Immature natural killer cell (primary cell): ENCODE measurements at regions not wholly inside any gene's neighbourhood (a gene's known extent, or its start where the extent isn't known, plus 50 kb on each side); places are given as distances from the start of the nearest gene placed in this dataset.
"Not testable (repeated sequence)": the region's sequence is repeated elsewhere in the genome, so short reads cannot be mapped to it uniquely, and the experiment has no call there.

Experiments used
- DNase-seq, 3 donors: peaks; one replicate each; pipeline ENCODE4 v3.0.0; 2022; ENCODE audit warnings: mixed read lengths in 1 of 3
- H3K27ac Mint-ChIP-seq, 6 donors: one replicate each; pipeline ENCODE4 v1.8.0; 2020; ENCODE audit warnings: mixed read lengths in 6 of 6, mild to moderate bottlenecking in 5 of 6, inconsistent platforms in 4 of 6, moderate library complexity in 3 of 6
- H3K27me3 Mint-ChIP-seq, 3 donors: one replicate each; pipeline ENCODE4 v1.8.0; 2020 to 2021; ENCODE audit warnings: low read depth in 3 of 3, mild to moderate bottlenecking in 3 of 3, mixed read lengths in 3 of 3, moderate library complexity in 3 of 3, inconsistent platforms in 1 of 3
- H3K36me3 Mint-ChIP-seq, 3 donors: one replicate each; pipeline ENCODE4 v1.8.0; 2020; ENCODE audit warnings: mixed read lengths in 3 of 3, inconsistent platforms in 2 of 3, mild to moderate bottlenecking in 2 of 3
- H3K4me1 Mint-ChIP-seq, 2 donors: one replicate each; pipeline ENCODE4 v1.8.0; 2020; ENCODE audit warnings: inconsistent platforms in 2 of 2, mild to moderate bottlenecking in 2 of 2, mixed read lengths in 2 of 2, moderate library complexity in 1 of 2
- H3K4me3 Mint-ChIP-seq, 5 donors: one replicate each; pipeline ENCODE4 v1.8.0; 2020; ENCODE audit warnings: mild to moderate bottlenecking in 5 of 5, mixed read lengths in 5 of 5, inconsistent platforms in 3 of 5, moderate library complexity in 3 of 5
- H3K9me3 Mint-ChIP-seq, 6 donors: one replicate each; pipeline ENCODE4 v1.8.0; 2020; ENCODE audit warnings: mild to moderate bottlenecking in 6 of 6, mixed read lengths in 6 of 6, inconsistent platforms in 4 of 6, moderate library complexity in 3 of 6

DNA sequence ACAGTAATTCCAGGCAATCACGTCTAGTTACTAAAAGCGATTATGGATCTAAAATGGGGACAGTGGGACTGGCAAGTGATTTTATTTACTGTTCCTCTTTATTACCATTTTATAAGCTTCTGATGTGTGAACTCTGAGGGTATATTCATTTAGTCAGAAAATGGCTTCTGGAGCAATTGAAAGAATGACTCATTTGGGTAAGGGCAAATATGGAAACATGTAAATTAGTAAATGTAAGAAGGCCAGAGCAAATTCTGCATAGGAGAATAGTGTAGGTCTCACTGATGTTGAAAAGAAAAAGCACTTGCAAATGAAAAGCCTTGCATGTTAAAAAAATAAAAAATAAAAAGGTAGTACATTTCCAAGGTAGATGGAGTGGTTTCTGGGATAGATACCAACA is 262.2 kb downstream of the KLF5 start:
- peaks cover 0 to 2% (median 2%) of the 10 kb centered on the region in 3 donors for H3K27me3 Mint-ChIP-seq
- no peak for DNase-seq
- H3K27ac Mint-ChIP-seq = no peak overlapping the region
- H3K4me1 Mint-ChIP-seq = no peaks in the 10 kb centered on the region
- H3K36me3 Mint-ChIP-seq = no peaks in the 10 kb centered on the region
- no peak overlapping the region for H3K4me3 Mint-ChIP-seq
- H3K9me3 Mint-ChIP-seq = peaks cover 0 to 3% (median 0%) of the 10 kb centered on the region in 6 donors

DNA sequence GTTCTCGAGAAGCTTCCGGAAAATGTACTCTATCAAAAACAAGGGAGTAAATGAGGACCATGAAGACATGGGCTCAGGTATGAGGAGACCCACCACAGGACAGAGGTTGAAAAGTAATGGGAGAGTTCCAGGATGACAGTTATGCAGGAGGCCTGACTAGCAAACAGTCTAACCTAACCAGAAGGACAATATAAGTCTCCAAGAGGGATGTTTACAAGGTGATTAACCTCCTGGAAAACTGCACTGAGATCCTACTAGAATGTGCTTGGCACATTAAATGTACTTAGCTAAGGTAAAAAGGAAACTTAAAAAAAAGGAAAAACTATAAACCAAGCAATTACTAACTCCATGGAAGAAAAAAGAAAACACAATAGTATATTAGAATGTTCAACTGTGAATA is 258.3 kb downstream of the KLF5 start:
- H3K36me3 Mint-ChIP-seq = peaks cover 0 to 4% (median 0%) of the 10 kb centered on the region in 3 donors
- H3K9me3 Mint-ChIP-seq = peaks cover 3 to 14% (median 11%) of the 10 kb centered on the region in 6 donors
- H3K27ac Mint-ChIP-seq = no peak overlapping the region
- H3K4me3 Mint-ChIP-seq = no peak overlapping the region
- no peak for DNase-seq
- H3K4me1 Mint-ChIP-seq = no peaks in the 10 kb centered on the region
- peaks cover 0 to 2% (median 1%) of the 10 kb centered on the region in 3 donors for H3K27me3 Mint-ChIP-seq

DNA sequence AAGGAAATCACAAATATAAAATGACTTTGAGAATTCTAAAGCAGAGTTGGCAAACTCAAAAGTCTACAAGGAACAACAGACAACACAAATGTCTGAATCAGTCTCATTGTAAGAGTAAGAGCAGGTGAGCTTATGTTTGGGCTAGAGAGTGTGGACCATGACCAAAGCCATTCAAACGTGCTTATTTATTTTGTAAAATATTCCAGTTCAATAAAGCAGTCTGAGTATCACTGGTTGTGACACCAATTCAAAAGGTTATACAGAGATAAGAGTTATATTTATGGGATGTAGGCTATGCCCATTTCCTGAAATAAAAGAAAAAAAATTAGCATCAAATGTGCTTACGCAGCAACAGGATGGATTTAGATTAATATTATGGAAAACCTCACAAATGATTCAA is 251.6 kb downstream of the KLF5 start:
- Mint-ChIP-seq H3K27me3 (peaks cover 0 to 4% (median 2%) of the 10 kb centered on the region in 3 donors), H3K4me1 (no peaks in the 10 kb centered on the region), H3K4me3 (no peak overlapping the region), H3K27ac (no peak overlapping the region), H3K36me3 (peaks cover 0 to 4% (median 0%) of the 10 kb centered on the region in 3 donors), H3K9me3 (peaks cover 3 to 14% (median 11%) of the 10 kb centered on the region in 6 donors)
- DNase-seq = no peak

DNA sequence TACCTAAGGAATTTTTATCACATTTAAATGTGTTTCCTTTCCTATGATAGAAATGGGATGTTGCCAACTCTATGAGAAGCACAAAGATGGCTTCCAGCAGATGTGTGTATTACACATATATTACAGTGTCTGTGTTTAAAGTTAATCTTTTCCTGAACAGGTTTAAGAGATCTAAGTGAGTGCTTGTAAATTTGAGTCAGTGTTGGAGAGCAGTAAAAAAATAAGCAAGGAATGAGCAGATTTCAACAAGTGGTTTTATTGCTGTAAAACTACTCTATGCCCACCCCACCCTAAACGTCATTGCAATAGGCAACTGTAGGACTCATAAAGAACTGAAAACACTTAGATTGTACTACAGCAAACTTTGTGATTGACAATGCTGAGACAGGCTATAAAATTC is 248.7 kb downstream of the KLF5 start:
- Mint-ChIP-seq H3K27ac (no peak overlapping the region), H3K4me3 (no peak overlapping the region), H3K27me3 (peaks cover 0 to 4% (median 2%) of the 10 kb centered on the region in 3 donors), H3K9me3 (peaks cover 0 to 6% (median under 1%) of the 10 kb centered on the region in 6 donors), H3K36me3 (no peaks in the 10 kb centered on the region), H3K4me1 (no peaks in the 10 kb centered on the region)
- DNase-seq = no peak

DNA sequence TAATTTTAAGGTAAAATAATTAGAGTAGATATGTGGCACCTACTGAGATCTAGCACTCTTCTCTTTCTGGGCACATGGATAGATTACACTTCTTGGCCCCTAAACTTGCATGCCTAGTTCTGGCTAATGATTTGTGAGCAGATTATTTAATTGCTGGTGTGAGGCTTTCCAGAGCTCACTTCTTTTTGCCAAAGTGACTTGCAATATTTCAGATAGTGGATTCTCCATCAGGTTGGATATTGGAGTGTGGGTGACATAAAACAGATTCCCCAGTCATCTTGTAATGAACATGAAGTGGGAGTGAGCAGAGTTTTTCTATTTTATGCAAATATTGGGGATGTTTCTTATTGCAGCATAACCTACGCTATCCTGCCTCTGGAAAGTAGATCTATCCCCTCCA is 247.9 kb downstream of the KLF5 start:
- Mint-ChIP-seq H3K4me1 (no peaks in the 10 kb centered on the region), H3K36me3 (no peaks in the 10 kb centered on the region), H3K4me3 (no peak overlapping the region), H3K9me3 (peaks cover 0 to 6% (median 0%) of the 10 kb centered on the region in 6 donors), H3K27ac (no peak overlapping the region), H3K27me3 (peaks cover 0 to 4% (median 0%) of the 10 kb centered on the region in 3 donors)
- DNase-seq = no peak

DNA sequence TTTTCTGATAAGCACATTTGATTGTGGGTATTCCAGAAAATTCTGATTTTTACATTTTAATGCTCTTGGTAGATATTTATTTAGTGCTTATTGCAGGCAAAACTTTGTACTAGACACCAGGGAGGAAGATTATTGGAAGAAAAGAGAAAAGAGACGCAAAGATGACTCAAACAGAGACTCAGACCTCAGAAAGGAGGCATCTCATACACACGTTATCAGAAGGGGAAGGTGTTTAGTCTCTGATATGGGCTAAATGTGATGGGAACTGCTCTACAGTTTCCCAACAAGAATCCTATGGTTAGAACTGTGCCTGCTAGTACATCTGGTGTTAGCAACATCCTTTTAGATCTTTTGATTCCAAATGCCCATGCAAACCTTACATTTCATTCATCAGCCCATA is 245.6 kb downstream of the KLF5 start:
- Mint-ChIP-seq H3K4me3 (no peak overlapping the region), H3K27me3 (peaks cover 0 to 6% (median 0%) of the 10 kb centered on the region in 3 donors), H3K27ac (no peak overlapping the region), H3K9me3 (peaks cover 0 to 5% (median 0%) of the 10 kb centered on the region in 6 donors), H3K36me3 (no peaks in the 10 kb centered on the region), H3K4me1 (no peaks in the 10 kb centered on the region)
- DNase-seq = no peak

DNA sequence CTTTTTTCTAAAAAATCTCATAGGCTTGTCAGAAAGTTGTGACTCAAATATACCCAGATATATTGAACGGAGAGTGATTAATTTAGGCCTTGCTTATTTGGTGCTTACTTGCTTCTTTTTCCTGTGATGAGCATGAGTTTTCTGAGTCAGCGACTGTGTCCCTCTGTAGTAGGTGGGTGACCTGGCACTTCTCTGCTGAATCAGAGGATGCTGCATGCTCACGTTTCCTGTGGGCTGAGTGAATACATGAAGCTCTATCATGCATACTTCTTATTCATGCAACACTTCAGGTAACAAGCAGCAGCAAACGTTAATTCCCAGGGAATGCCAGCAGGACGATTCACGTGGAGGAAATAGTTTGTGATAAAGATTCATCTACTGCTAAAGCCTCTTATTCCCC is 245.0 kb downstream of the KLF5 start:
- H3K27me3 Mint-ChIP-seq = peaks cover 0 to 6% (median 0%) of the 10 kb centered on the region in 3 donors

DNA sequence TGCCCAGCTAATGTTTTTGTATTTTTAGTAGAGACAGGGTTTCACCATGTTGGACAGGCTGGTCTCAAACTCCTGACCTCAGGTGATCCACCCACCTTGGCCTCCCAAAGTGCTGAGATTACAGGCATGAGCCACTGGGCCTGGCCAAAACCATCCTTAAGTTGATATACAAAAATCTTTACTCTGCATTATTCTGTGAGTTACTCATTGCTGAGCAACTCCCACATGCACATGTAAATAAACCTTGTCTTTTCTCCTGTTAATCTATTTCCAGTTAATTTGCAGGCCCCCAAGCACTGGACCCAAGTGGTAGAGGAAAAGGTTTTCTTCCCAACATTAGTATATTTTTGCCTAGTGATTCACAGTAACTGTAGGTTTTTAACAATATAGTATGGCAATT is 242.8 kb downstream of the KLF5 start:
- H3K4me1 Mint-ChIP-seq, H3K36me3 Mint-ChIP-seq, H3K9me3 Mint-ChIP-seq, DNase-seq, H3K27ac Mint-ChIP-seq, H3K4me3 Mint-ChIP-seq, H3K27me3 Mint-ChIP-seq: not testable (repeated sequence)

More for the DNA sequence above, 245.0 kb downstream of the KLF5 start:
- Mint-ChIP-seq H3K27ac (no peak overlapping the region), H3K4me3 (no peak overlapping the region), H3K9me3 (peaks cover 0 to 3% (median 0%) of the 10 kb centered on the region in 6 donors), H3K36me3 (no peaks in the 10 kb centered on the region), H3K4me1 (no peaks in the 10 kb centered on the region)
- DNase-seq = no peak

DNA sequence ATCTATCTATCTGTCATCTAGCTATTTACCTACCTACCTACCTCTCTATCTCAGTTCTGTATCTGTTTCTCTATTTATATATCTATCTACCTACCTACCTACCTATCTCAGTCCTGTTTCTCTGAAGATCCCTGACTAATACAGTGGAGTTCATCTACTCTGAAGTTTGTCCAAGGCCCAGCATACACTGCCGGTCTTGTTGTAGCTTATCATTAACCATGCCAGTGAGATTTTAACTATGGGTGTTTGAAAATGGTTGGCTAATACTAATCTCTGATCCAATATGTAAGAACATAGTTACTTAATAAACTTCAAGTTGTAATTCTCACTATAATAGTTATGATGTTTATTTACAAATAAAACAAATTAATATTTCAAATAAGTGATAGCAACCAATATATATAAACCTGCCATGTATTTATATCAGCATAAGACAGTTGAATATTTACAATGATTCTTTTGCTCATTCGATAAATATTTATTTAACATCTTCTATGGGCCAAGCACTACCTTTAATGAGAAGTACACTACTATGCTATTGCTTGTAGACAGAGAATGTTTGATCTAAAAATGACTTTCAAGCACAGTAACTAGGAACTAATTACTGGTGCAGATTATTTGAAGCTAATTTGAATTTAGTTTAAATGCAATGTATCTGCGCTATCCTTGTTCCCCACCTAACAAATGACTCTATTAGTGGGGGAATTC is 242.1 kb downstream of the KLF5 start:
- DNase-seq = no peak
- H3K36me3 Mint-ChIP-seq = no peaks in the 10 kb centered on the region

DNA sequence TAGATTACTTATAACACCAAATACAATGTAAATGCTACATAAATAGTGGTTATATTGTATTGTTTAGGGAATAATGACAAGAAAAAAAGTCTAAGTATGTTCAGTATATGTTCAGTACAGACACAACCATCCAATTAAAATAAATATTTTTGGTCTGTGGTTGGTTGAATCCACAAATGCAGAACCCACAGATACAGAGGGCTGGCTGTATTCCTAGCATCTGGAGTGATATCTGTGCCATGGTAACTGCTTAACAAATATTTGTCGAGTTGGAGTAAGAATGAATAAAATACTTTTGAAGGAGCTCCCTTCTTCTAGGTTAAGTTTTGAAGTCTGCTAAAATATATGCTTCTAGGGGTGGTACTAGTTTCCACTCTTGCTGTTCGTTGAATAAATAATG is 241.0 kb downstream of the KLF5 start:
- H3K4me1 Mint-ChIP-seq = no peaks in the 10 kb centered on the region
- H3K27ac Mint-ChIP-seq = no peak overlapping the region
- H3K4me3 Mint-ChIP-seq = no peak overlapping the region
- no peaks in the 10 kb centered on the region for H3K36me3 Mint-ChIP-seq
- no peaks in the 10 kb centered on the region for H3K9me3 Mint-ChIP-seq
- no peak for DNase-seq
- H3K27me3 Mint-ChIP-seq = peaks cover 0 to 2% (median 0%) of the 10 kb centered on the region in 3 donors

More for the DNA sequence above, 242.1 kb downstream of the KLF5 start:
- H3K9me3 Mint-ChIP-seq = peaks cover 0 to 3% (median 0%) of the 10 kb centered on the region in 6 donors
- H3K4me3 Mint-ChIP-seq = no peak overlapping the region
- H3K27me3 Mint-ChIP-seq = peaks cover 0 to 4% (median 0%) of the 10 kb centered on the region in 3 donors
- no peak overlapping the region for H3K27ac Mint-ChIP-seq
- no peaks in the 10 kb centered on the region for H3K4me1 Mint-ChIP-seq

DNA sequence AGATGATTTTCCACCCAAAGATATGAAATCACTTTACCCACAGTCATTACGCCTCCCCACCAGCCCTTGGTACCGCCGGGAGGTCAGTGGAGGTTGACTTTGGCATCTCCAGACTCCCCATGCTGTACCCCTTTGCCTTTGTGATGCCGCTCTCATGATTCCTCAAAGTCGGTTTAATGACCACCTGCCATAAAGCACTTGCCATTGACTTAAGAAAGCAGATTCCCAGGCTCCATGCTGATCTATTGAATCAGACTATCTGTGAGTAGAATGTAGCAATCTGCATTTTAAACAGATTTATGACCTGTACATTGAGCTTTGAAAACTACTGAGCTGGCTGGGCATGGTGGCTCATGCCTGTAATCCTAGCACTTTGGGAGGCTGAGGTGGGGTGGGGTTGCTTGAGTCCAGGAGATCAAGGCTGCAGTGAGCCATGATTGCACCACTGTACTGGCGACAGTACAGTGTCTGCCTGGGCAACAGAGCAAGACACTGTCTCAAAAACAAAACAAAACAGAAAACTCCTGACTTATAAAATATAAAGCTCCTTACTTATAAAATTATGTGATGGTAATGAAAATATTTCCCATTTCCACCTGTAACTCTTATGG is 235.2 kb downstream of the KLF5 start:
- Mint-ChIP-seq H3K4me1 (no peaks in the 10 kb centered on the region), H3K27ac (no peak overlapping the region), H3K4me3 (no peak overlapping the region), H3K36me3 (no peaks in the 10 kb centered on the region), H3K9me3 (no peaks in the 10 kb centered on the region), H3K27me3 (peaks cover 2 to 3% (median 2%) of the 10 kb centered on the region in 3 donors)
- DNase-seq = no peak

DNA sequence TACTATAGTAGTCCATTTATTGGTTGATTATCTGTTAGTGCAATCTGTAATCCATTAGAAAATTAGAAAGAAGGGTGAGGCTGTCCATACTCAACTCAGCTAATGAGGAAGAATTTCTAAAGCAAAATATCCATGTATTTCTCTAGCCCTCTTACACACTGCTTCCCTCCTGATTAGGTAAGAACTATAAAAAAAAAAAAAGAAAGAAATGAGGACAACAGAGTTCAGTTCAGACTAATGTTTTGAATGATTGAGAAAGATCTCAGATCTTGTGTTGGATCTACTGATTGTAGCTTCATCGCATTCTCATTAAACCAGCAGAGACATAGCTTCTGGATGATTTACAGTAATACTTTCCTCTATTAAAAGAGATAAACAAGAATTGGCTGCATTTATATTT is 233.3 kb downstream of the KLF5 start:
- Mint-ChIP-seq H3K36me3 (no peaks in the 10 kb centered on the region), H3K27me3 (peaks cover 2 to 3% (median 2%) of the 10 kb centered on the region in 3 donors), H3K27ac (no peak overlapping the region), H3K9me3 (no peaks in the 10 kb centered on the region), H3K4me3 (no peak overlapping the region), H3K4me1 (no peaks in the 10 kb centered on the region)
- no peak for DNase-seq

DNA sequence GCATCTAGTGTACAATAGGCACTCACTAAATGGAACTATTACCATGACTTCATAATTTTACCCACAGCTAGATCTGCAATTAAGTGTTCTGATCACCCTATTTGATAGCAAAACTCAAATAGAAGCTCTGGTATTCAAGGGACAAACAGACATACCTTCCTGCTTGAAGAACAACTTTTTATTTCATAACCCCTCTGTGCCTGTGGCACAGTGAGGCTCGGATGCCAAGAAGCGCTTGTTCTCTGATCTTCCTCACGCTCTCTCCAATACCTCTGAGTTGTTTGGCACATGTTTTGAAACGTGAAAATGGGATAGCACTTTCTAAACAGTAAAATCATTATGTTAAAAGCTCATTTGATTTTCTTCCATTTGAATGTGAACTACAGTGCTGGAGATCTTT is 232.0 kb downstream of the KLF5 start:
- Mint-ChIP-seq H3K4me1 (no peaks in the 10 kb centered on the region), H3K4me3 (no peak overlapping the region), H3K36me3 (no peaks in the 10 kb centered on the region), H3K27ac (no peak overlapping the region), H3K9me3 (no peaks in the 10 kb centered on the region), H3K27me3 (peaks cover 2 to 3% (median 2%) of the 10 kb centered on the region in 3 donors)
- no peak for DNase-seq

DNA sequence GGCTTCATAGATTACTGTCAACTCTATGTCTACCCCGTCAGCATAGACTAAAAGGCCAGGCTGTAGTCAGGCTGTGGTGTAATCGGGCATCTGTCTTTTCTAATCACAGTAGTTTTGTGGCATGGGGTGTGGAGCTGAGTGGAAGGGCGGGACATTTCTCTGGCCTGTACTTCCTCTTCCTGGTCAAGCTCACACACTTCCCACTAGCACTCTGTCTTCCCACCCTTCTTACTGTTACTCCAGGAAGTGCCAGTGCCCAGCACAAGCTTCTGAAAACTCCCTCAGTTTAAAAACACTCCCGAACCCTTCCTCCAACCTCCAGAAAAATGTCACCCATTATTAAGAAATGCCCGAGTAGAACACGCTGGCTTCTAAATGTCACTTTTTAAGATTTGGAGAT is 229.8 kb downstream of the KLF5 start:
- no peak overlapping the region for H3K4me3 Mint-ChIP-seq
- no peaks in the 10 kb centered on the region for H3K36me3 Mint-ChIP-seq
- no peaks in the 10 kb centered on the region for H3K9me3 Mint-ChIP-seq
- DNase-seq = no peak
- peaks cover 2 to 3% (median 2%) of the 10 kb centered on the region in 3 donors for H3K27me3 Mint-ChIP-seq
- no peaks in the 10 kb centered on the region for H3K4me1 Mint-ChIP-seq
- no peak overlapping the region for H3K27ac Mint-ChIP-seq
